K562 (cell line): ENCODE measurements at regions not wholly inside any gene's neighbourhood (a gene's known extent, or its start where the extent isn't known, plus 50 kb on each side); places are given as distances from the start of the nearest gene placed in this dataset.

Experiments
- ATAC-seq: fragments of 200-7000 bp; cut with Tn5 transposase; 3 replicates; pipeline ENCODE4 v1.9.1; 2020; ENCODE audit warnings: moderate library complexity
- BruUV-seq: library from RNA; stranded (reverse); fragments of 400-500 nt; replicated peaks from 2 replicates; lab custom pipeline; 2021; lab: Mats Ljungman, UMichigan
- CTCF ChIA-PET: fragments of 300-600 bp; formaldehyde crosslinking; extraction: SDS; loops from one replicate; lab custom pipeline; 2021; ENCODE audit warnings: low intra/inter-chr PET ratio; lab: Yijun Ruan, JAX
- POLR2A ChIA-PET: fragments of 300-600, 350-650 bp; sonication (Branson Sonifier 250); formaldehyde crosslinking; extraction: SDS; loops from one replicate; lab custom pipeline; 2021; ENCODE audit warnings: antibody characterized with exemption, inconsistent platforms; lab: Yijun Ruan, JAX
- DNase-seq, 4 experiments: peaks; one replicate each; pipeline versions ENCODE4 v3.0.0 to v3.0.0-alpha.2; 2011 to 2018; ENCODE audit warnings: low spot score in 3 of 4, mixed read lengths in 3 of 4; ENCODE audit errors: extremely low read depth in 1 of 4
- FAIRE-seq: peaks from 2 replicates; lab custom pipeline; 2011; peaks lifted over from hg19 to GRCh38; lab: Jason Lieb, UNC
- H2AFZ ChIP-seq: 2 replicates; pipeline ENCODE4 v1.6.0; 2011; ENCODE audit warnings: low read depth, low read length, control low read depth, inconsistent platforms
- H3K27ac ChIP-seq: fragments of 200-600 bp; 3 replicates; pipeline ENCODE4 v1.8.0; 2011; ENCODE audit warnings: low read depth, mild to moderate bottlenecking, control low read depth, inconsistent platforms, low read length, moderate library complexity, mixed read lengths; ENCODE audit errors: extremely low read depth
- H3K27me3 ChIP-seq, 2 experiments: fragments of 300-600 bp in 1 of 2; 2 replicates in 1 of 2; 3 replicates in 1 of 2; pipeline versions ENCODE4 v1.6.0 to v1.8.0; 2011; ENCODE audit warnings: inconsistent platforms in 2 of 2, low read length in 2 of 2, mild to moderate bottlenecking in 1 of 2, mixed read lengths in 1 of 2, moderate library complexity in 1 of 2; ENCODE audit not compliant: control insufficient read depth in 2 of 2, insufficient read depth in 2 of 2
- H3K36me3 ChIP-seq: fragments of 300-600 bp; 3 replicates; pipeline ENCODE4 v1.8.0; 2011; ENCODE audit warnings: mild to moderate bottlenecking, low read length, inconsistent platforms; ENCODE audit not compliant: control insufficient read depth, insufficient read depth
- H3K4me1 ChIP-seq, 2 experiments: fragments of 200-600 bp in 1 of 2; replicated peaks in 1 of 2; 2 replicates in 1 of 2; 3 replicates in 1 of 2; pipeline versions ENCODE4 v1.5.1 to v1.8.0; 2011; ENCODE audit warnings: inconsistent platforms in 2 of 2, low read length in 2 of 2, mild to moderate bottlenecking in 1 of 2, mixed read lengths in 1 of 2, moderate library complexity in 1 of 2; ENCODE audit not compliant: control insufficient read depth in 2 of 2, insufficient read depth in 2 of 2
- H3K4me2 ChIP-seq: 2 replicates; pipeline ENCODE4 v1.6.1; 2011; ENCODE audit warnings: low read length, control low read depth, inconsistent platforms, mixed read lengths; ENCODE audit not compliant: insufficient read depth
- H3K4me3 ChIP-seq: fragments of 200-600 bp; sonication (generic), shearing (Covaris generic); 2 replicates; pipeline ENCODE4 v1.5.1; 2016; ENCODE audit warnings: control low read depth, inconsistent platforms
- H3K79me2 ChIP-seq: fragments of 200-600 bp; 3 replicates; pipeline ENCODE4 v1.8.0; 2011; ENCODE audit warnings: low read length, inconsistent platforms; ENCODE audit not compliant: control insufficient read depth, insufficient read depth
- H3K9ac ChIP-seq, 2 experiments: 2 replicates each; pipeline versions ENCODE4 v1.6.0 to v1.6.1; 2011; ENCODE audit warnings: low read depth in 2 of 2, low read length in 2 of 2, control low read depth in 1 of 2, inconsistent platforms in 1 of 2, mild to moderate bottlenecking in 1 of 2, mixed read lengths in 1 of 2; ENCODE audit not compliant: insufficient read depth in 1 of 2
- H3K9me1 ChIP-seq: one replicate; pipeline ENCODE4 v1.6.0; 2011; ENCODE audit warnings: inconsistent platforms, mild to moderate bottlenecking, low read length, moderate library complexity; ENCODE audit not compliant: control insufficient read depth, insufficient read depth
- H3K9me3 ChIP-seq: replicated peaks from 2 replicates; pipeline ENCODE4 v1.5.1; 2011; ENCODE audit warnings: low read depth, low read length, inconsistent platforms; ENCODE audit not compliant: control insufficient read depth, insufficient read depth
- H4K20me1 ChIP-seq: replicated peaks from 2 replicates; pipeline ENCODE4 v1.6.1; 2011; ENCODE audit warnings: low read length, inconsistent platforms, mixed read lengths; ENCODE audit not compliant: control insufficient read depth, insufficient read depth
- BRD4 ChIP-seq: fragments of 200-600 bp; sonication (generic); IDR thresholded peaks from 2 replicates; pipeline ENCODE4 v1.6.1; 2017; ENCODE audit warnings: inconsistent platforms
- GTF2A2 ChIP-seq: IDR thresholded peaks from 2 replicates; pipeline ENCODE4 v1.6.1; 2016; ENCODE audit warnings: mild to moderate bottlenecking, missing genetic modification characterization, missing compliant biosample characterization
- NCOR1 ChIP-seq: fragments of 450-650 bp; IDR thresholded peaks from 2 replicates; pipeline ENCODE4 v1.6.1; 2016; ENCODE audit warnings: mild to moderate bottlenecking, moderate library complexity
- NFE2 ChIP-seq: IDR thresholded peaks from 2 replicates; pipeline ENCODE4 v1.6.1; 2014; ENCODE audit warnings: antibody characterized with exemption, low read depth
- NFIX ChIP-seq: fragments of 250-450 bp; sonication (Bioruptor Pico); IDR thresholded peaks from 2 replicates; pipeline ENCODE4 v1.4.0; 2020; ENCODE audit warnings: low read depth, mild to moderate bottlenecking, moderate library complexity
- PPARD ChIP-seq: fragments of 250-450 bp; sonication (Bioruptor Pico); IDR thresholded peaks from 2 replicates; pipeline ENCODE4 v1.8.0; 2022; ENCODE audit warnings: inconsistent platforms, mild to moderate bottlenecking, moderate library complexity
- SLC30A9 ChIP-seq: fragments of 250-450 bp; sonication (Bioruptor Pico); IDR thresholded peaks from 2 replicates; pipeline ENCODE4 v1.8.0; 2022; ENCODE audit warnings: mild to moderate bottlenecking, moderate library complexity
- SNRNP70 ChIP-seq: fragments of 200-400 bp; formaldehyde crosslinking; optimal IDR thresholded peaks from 2 replicates; pipeline ENCODE3; 2017; ENCODE audit warnings: low read depth, low read length
- WHSC1 ChIP-seq: IDR thresholded peaks from one replicate; pipeline ENCODE4 v1.6.1; 2012; ENCODE audit warnings: low read length, control low read depth, inconsistent platforms
- ZNF282 ChIP-seq: sonication (generic); formaldehyde crosslinking; IDR thresholded peaks from 2 replicates; pipeline ENCODE4 v1.8.1; 2023; ENCODE audit warnings: missing genetic modification reagents
- ZNF316 ChIP-seq: fragments of 450-650 bp; IDR thresholded peaks from 2 replicates; pipeline ENCODE4 v1.6.1; 2016
- ZNF507 ChIP-seq: conservative IDR thresholded peaks from 2 replicates; pipeline ENCODE4 v1.6.1; 2017; ENCODE audit warnings: missing genetic modification characterization, missing compliant biosample characterization
- ZNF76 ChIP-seq: fragments of 250-450 bp; sonication (Bioruptor Pico); IDR thresholded peaks from 2 replicates; pipeline ENCODE4 v1.4.0; 2020; ENCODE audit warnings: mild to moderate bottlenecking, moderate library complexity, borderline replicate concordance
- WGBS: fragments of 100-300 bp; shearing (Covaris generic); methylation state at CpG from one replicate; pipeline ENCODE4 v1.1.6; 2016; ENCODE audit warnings: low coverage, mixed read lengths; ENCODE audit not compliant: insufficient coverage; ENCODE audit errors: missing lambda C conversion rate; 5-methylcytosine and 5-hydroxymethylcytosine counted together
- in situ Hi-C: fragments of 300-500 bp; cut with MboI; formaldehyde crosslinking; loops from 4 replicates; pipeline ENCODE4 v1.15.0; 2018; ENCODE audit warnings: inconsistent platforms, mixed read lengths
- intact Hi-C: fragments of 100-400 bp; cut with micrococcal nuclease; formaldehyde crosslinking; loops from 2 replicates; pipeline ENCODE4 v1.14.2; 2022

DNA sequence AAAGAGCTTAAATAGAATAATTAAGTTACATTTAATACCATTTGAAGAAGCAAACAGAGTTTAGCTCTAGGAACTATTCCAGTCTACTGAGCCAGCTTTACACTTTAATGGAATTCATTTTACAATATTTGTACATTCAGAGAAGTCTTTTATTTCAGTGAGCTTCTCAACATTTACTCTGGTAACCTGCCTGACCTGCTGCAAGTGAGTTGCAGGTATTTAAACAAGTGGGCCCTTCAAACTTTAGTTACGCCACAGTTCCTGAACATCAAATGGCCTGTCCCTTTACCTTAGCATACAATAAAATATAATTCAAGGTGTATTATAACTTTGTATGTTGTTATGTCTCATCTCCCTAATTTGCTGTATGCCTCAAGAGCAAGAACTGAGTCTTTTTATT, 121.6 kb upstream of the SEMA3C start:
- Histone ChIP-seq H3K4me2 (no peak overlapping the region), H3K9me3 (no peaks in the 10 kb centered on the region), H4K20me1 (no peaks in the 10 kb centered on the region), H3K36me3 (no peaks in the 10 kb centered on the region), H2AFZ (no peak overlapping the region), H3K9ac (no peak overlapping the region)
- in situ Hi-C loops: no loop called here
- intact Hi-C loops: no loop called here
- no TSS peak for BruUV-seq
- POLR2A ChIA-PET: interaction anchor here (0.6 kb wide), 1 partner anchor 122 kb away, joined by 3 read pairs; the partner anchor contains the start of gene SEMA3C
- TF ChIP-seq ZNF282 (CRISPR knock-in tag) (no peak), NCOR1 (no peak), ZNF316 (no peak), PPARD (CRISPR knock-in tag) (no peak), ZNF507 (tag) (no peak), SLC30A9 (CRISPR knock-in tag) (no peak), SNRNP70 (no peak), ZNF76 (CRISPR knock-in tag) (no peak)
- TF ChIP-seq, all 486 proteins: peak for 0
- ATAC-seq (no peak), FAIRE-seq (no peak), DNase-seq (no peak)
- no peak overlapping the region for H3K27ac ChIP-seq
- H3K9me1 ChIP-seq: no peaks in the 10 kb centered on the region
- H3K27me3 ChIP-seq: no peaks in the 10 kb centered on the region
- no peaks in the 10 kb centered on the region for H3K79me2 ChIP-seq
- no peaks in the 10 kb centered on the region for H3K4me1 ChIP-seq
- H3K4me3 ChIP-seq: no peak overlapping the region
- 29% methylated on average over 1 of the region's 1 CpG for WGBS
- CTCF ChIA-PET: no interaction called here

DNA sequence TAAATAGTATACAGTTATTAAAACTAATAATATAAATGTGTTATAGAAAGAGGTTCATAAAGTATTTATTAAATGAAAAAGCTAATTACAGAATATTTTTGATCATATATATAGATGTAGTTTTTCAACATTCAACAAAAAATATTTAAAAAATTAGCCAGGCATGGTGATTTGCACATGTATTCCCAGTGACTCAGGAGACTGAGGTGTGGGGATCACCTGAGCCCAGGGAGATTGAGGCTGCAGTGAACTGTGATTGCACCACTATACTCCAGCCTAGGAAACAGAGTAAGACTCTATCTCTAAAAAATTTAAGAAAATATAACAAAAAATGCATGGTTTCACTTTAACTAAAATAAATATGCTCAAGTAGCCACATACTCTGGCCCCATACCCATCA, 118.0 kb upstream of the SEMA3C start:
- Histone ChIP-seq H3K4me2 (no peak overlapping the region), H3K36me3 (no peaks in the 10 kb centered on the region), H3K4me1 (no peaks in the 10 kb centered on the region), H3K9me3 (no peaks in the 10 kb centered on the region), H4K20me1 (no peaks in the 10 kb centered on the region), H3K27me3 (no peaks in the 10 kb centered on the region), H3K4me3 (no peak overlapping the region)
- DNase-seq: no peak
- no peak for ATAC-seq
- CTCF ChIA-PET: no interaction called here
- TF ChIP-seq BRD4 (no peak), WHSC1 (no peak), NFE2 (no peak), GTF2A2 (tag) (no peak), NFIX (CRISPR knock-in tag) (no peak)
- TF ChIP-seq, all 486 proteins: peak for 0
- POLR2A ChIA-PET: no interaction called here
- Histone ChIP-seq H3K9ac (no peak overlapping the region), H2AFZ (no peak overlapping the region), H3K9me1 (no peaks in the 10 kb centered on the region), H3K27ac (no peak overlapping the region), H3K79me2 (no peaks in the 10 kb centered on the region)
- in situ Hi-C loops: no loop called here
- no peak for FAIRE-seq
- BruUV-seq: no TSS peak
- intact Hi-C loops: no loop called here
